ENCODE measurements at regions not wholly inside any gene's neighbourhood (a gene's known extent, or its start where the extent isn't known, plus 50 kb on each side); places are given as distances from the start of the nearest gene placed in this dataset.
"Not testable (repeated sequence)": the region's sequence is repeated elsewhere in the genome, so short reads cannot be mapped to it uniquely, and the experiment has no call there.

DNA sequence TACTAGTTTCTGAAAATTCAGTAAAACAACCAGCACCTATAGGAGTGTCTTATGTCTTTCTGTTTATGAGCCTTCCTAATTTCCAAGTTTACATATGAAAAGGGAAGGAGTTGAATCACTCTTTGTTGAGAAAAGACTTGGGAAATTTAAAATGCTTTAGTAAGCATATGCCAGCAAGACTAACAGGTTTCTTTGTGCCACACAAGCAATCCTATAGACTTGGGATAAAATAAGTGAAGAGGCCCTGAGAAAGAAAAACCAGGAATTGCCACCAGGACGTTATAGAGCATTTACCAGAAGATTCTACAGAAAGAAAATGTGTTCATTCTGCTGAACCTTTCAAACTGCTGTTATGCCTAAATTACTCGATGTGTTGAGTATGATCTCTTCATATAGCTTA, 1099.1 kb downstream of the EPHA3 start:
- TF ChIP-seq, protein P1, sequence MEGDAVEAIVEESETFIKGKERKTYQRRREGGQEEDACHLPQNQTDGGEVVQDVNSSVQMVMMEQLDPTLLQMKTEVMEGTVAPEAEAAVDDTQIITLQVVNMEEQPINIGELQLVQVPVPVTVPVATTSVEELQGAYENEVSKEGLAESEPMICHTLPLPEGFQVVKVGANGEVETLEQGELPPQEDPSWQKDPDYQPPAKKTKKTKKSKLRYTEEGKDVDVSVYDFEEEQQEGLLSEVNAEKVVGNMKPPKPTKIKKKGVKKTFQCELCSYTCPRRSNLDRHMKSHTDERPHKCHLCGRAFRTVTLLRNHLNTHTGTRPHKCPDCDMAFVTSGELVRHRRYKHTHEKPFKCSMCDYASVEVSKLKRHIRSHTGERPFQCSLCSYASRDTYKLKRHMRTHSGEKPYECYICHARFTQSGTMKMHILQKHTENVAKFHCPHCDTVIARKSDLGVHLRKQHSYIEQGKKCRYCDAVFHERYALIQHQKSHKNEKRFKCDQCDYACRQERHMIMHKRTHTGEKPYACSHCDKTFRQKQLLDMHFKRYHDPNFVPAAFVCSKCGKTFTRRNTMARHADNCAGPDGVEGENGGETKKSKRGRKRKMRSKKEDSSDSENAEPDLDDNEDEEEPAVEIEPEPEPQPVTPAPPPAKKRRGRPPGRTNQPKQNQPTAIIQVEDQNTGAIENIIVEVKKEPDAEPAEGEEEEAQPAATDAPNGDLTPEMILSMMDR (IDR thresholded peaks at IDR 0.05; ENCODE audit: insufficient read depth, low read length), result not testable (repeated sequence)
- TF ChIP-seq POLR2AphosphoS5 (IDR thresholded peaks at IDR 0.05; ENCODE audit: low read depth); SPI1 (IDR thresholded peaks at IDR 0.05; ENCODE audit: borderline replicate concordance, low read depth); REST (IDR thresholded peaks at IDR 0.05; ENCODE audit: insufficient replicate concordance, low read depth): not testable (repeated sequence)
